GM23338 (cell line): ENCODE measurements at regions not wholly inside any gene's neighbourhood (a gene's known extent, or its start where the extent isn't known, plus 50 kb on each side); places are given as distances from the start of the nearest gene placed in this dataset.

Source experiments
- ATAC-seq: fragments of 200-7000 bp; cut with Tn5 transposase; 3 replicates; pipeline ENCODE4 v1.9.1; 2020
- DNase-seq: peaks from one replicate; pipeline ENCODE4 v3.0.0-alpha.2; 2015; ENCODE audit warnings: low spot score
- H2AFZ ChIP-seq: fragments of 200-600 bp; sonication (generic); 2 replicates; pipeline ENCODE4 v1.8.0; 2016; ENCODE audit warnings: antibody characterized with exemption, mild to moderate bottlenecking, moderate library complexity
- H3F3A ChIP-seq: fragments of 200-600 bp; sonication (generic); replicated peaks from 2 replicates; pipeline ENCODE4 v1.8.0; 2017; ENCODE audit warnings: antibody characterized with exemption, mixed run types, low read depth
- H3K27ac ChIP-seq: fragments of 200-600 bp; sonication (generic); 2 replicates; pipeline ENCODE4 v1.6.1; 2016; ENCODE audit warnings: low read depth
- H3K27me3 ChIP-seq: fragments of 200-600 bp; sonication (generic); 2 replicates; pipeline ENCODE4 v1.8.0; 2016; ENCODE audit warnings: mild to moderate bottlenecking, mixed run types, moderate library complexity; ENCODE audit not compliant: insufficient read depth
- H3K36me3 ChIP-seq: fragments of 200-600 bp; sonication (generic); 2 replicates; pipeline ENCODE4 v1.8.0; 2016; ENCODE audit warnings: mild to moderate bottlenecking; ENCODE audit not compliant: insufficient read depth
- H3K4me1 ChIP-seq: fragments of 200-600 bp; sonication (generic); 2 replicates; pipeline ENCODE4 v1.8.0; 2016; ENCODE audit warnings: mild to moderate bottlenecking, moderate library complexity; ENCODE audit not compliant: insufficient read depth
- H3K4me2 ChIP-seq: fragments of 200-600 bp; sonication (generic); 2 replicates; pipeline ENCODE4 v1.7.1; 2017; ENCODE audit warnings: mixed run types
- H3K4me3 ChIP-seq: fragments of 200-600 bp; sonication (generic); 2 replicates; pipeline ENCODE4 v1.6.1; 2016; ENCODE audit warnings: mixed run types
- H3K79me2 ChIP-seq: fragments of 200-600 bp; sonication (generic); replicated peaks from 2 replicates; pipeline ENCODE4 v1.8.0; 2017; ENCODE audit warnings: mild to moderate bottlenecking; ENCODE audit not compliant: insufficient read depth
- H3K9me2 ChIP-seq: fragments of 200-600 bp; sonication (generic); 2 replicates; pipeline ENCODE4 v1.8.0; 2017; ENCODE audit not compliant: insufficient read depth
- H4K20me1 ChIP-seq: fragments of 200-600 bp; sonication (generic); replicated peaks from 2 replicates; pipeline ENCODE4 v1.8.0; 2017; ENCODE audit warnings: mild to moderate bottlenecking; ENCODE audit not compliant: insufficient read depth
- H3K27ac Mint-ChIP-seq: 2 replicates; pipeline ENCODE4 v1.8.0; 2020; ENCODE audit warnings: inconsistent platforms, mild to moderate bottlenecking, moderate library complexity, mixed read lengths
- H3K27me3 Mint-ChIP-seq: 3 replicates; pipeline ENCODE4 v1.8.0; 2022; ENCODE audit warnings: low read depth, mild to moderate bottlenecking, moderate library complexity, mixed read lengths, inconsistent platforms; ENCODE audit not compliant: insufficient read depth, poor library complexity
- H3K36me3 Mint-ChIP-seq: 3 replicates; pipeline ENCODE4 v1.8.0; 2021; ENCODE audit warnings: low read depth, mild to moderate bottlenecking, inconsistent platforms, moderate library complexity, mixed read lengths
- H3K4me1 Mint-ChIP-seq: 3 replicates; pipeline ENCODE4 v1.8.0; 2020; ENCODE audit warnings: mild to moderate bottlenecking, inconsistent platforms, mixed read lengths
- H3K4me3 Mint-ChIP-seq: 3 replicates; pipeline ENCODE4 v1.8.0; 2021; ENCODE audit warnings: moderate library complexity, mild to moderate bottlenecking, inconsistent platforms, mixed read lengths
- H3K9me3 Mint-ChIP-seq: 3 replicates; pipeline ENCODE4 v1.8.0; 2020; ENCODE audit warnings: moderate library complexity, mild to moderate bottlenecking, inconsistent platforms, mixed read lengths
- CREB1 ChIP-seq: fragments of 250-450 bp; sonication (Bioruptor Pico); IDR thresholded peaks from 2 replicates; pipeline ENCODE4 v1.5.0; 2020; ENCODE audit warnings: low read depth, mild to moderate bottlenecking, moderate library complexity
- EZH2 ChIP-seq: fragments of 200-600 bp; sonication (generic); IDR thresholded peaks from one replicate; pipeline ENCODE4 v1.8.0; 2017; ENCODE audit warnings: antibody characterized with exemption, mild to moderate bottlenecking, low read depth; ENCODE audit not compliant: unreplicated experiment
- EZH2phosphoT487 ChIP-seq: fragments of 200-600 bp; sonication (generic); IDR thresholded peaks from one replicate; pipeline ENCODE4 v1.8.1; 2018; ENCODE audit warnings: antibody characterized with exemption; ENCODE audit not compliant: unreplicated experiment
- JUNB ChIP-seq: IDR thresholded peaks from one replicate; pipeline ENCODE4 v1.6.1; 2016; ENCODE audit warnings: antibody characterized with exemption; ENCODE audit not compliant: unreplicated experiment
- ZNF114 ChIP-seq: fragments of 250-450 bp; sonication (Bioruptor Pico); IDR thresholded peaks from 2 replicates; pipeline ENCODE4 v1.5.0; 2020; ENCODE audit warnings: mild to moderate bottlenecking, moderate library complexity
- TF ChIP-seq, protein P1 (sequence below), 2 experiments: fragments of 200-600 bp in 1 of 2; sonication (generic) in 1 of 2; conservative IDR thresholded peaks; 2 replicates each; pipeline versions ENCODE4 v1.5.1 to v1.6.1; 2016 to 2017; ENCODE audit warnings: antibody characterized with exemption in 2 of 2, low read depth in 2 of 2, mild to moderate bottlenecking in 2 of 2, moderate library complexity in 1 of 2
- TF ChIP-seq, protein P2 (sequence below): IDR thresholded peaks from 2 replicates; pipeline ENCODE4 v1.6.1; 2016; ENCODE audit warnings: antibody characterized with exemption
- TF ChIP-seq, protein P3 (sequence below): IDR thresholded peaks from one replicate; pipeline ENCODE4 v1.6.1; 2018; ENCODE audit warnings: antibody characterized with exemption; ENCODE audit not compliant: unreplicated experiment

GRCh38 chr15:96732704-96733103 is 402.2 kb downstream of the NR2F2 start:
- no peak overlapping the region for H3K4me3 ChIP-seq
- H3K79me2 ChIP-seq: no peaks in the 10 kb centered on the region; the same call in 1 of the 2 replicates
- no peak for TF ChIP-seq CREB1 (CRISPR knock-in tag)
- TF ChIP-seq, protein P1, sequence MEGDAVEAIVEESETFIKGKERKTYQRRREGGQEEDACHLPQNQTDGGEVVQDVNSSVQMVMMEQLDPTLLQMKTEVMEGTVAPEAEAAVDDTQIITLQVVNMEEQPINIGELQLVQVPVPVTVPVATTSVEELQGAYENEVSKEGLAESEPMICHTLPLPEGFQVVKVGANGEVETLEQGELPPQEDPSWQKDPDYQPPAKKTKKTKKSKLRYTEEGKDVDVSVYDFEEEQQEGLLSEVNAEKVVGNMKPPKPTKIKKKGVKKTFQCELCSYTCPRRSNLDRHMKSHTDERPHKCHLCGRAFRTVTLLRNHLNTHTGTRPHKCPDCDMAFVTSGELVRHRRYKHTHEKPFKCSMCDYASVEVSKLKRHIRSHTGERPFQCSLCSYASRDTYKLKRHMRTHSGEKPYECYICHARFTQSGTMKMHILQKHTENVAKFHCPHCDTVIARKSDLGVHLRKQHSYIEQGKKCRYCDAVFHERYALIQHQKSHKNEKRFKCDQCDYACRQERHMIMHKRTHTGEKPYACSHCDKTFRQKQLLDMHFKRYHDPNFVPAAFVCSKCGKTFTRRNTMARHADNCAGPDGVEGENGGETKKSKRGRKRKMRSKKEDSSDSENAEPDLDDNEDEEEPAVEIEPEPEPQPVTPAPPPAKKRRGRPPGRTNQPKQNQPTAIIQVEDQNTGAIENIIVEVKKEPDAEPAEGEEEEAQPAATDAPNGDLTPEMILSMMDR (conservative IDR thresholded peaks at IDR 0.05; ENCODE audit: low read depth in 2 of 2): no peak
- no peak for TF ChIP-seq ZNF114 (CRISPR knock-in tag)
- TF ChIP-seq, protein P2, sequence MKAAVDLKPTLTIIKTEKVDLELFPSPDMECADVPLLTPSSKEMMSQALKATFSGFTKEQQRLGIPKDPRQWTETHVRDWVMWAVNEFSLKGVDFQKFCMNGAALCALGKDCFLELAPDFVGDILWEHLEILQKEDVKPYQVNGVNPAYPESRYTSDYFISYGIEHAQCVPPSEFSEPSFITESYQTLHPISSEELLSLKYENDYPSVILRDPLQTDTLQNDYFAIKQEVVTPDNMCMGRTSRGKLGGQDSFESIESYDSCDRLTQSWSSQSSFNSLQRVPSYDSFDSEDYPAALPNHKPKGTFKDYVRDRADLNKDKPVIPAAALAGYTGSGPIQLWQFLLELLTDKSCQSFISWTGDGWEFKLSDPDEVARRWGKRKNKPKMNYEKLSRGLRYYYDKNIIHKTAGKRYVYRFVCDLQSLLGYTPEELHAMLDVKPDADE: no peak
- TF ChIP-seq EZH2phosphoT487: no peak
- no peaks in the 10 kb centered on the region for H3K36me3 ChIP-seq
- no peak overlapping the region for H2AFZ ChIP-seq
- no peaks in the 10 kb centered on the region for H4K20me1 ChIP-seq
- no peak overlapping the region for H3K27ac ChIP-seq
- H3K27me3 Mint-ChIP-seq: no peaks in the 10 kb centered on the region
- DNase-seq (no peak), ATAC-seq (no peak)
- H3K9me2 ChIP-seq: no peaks in the 10 kb centered on the region
- H3K4me3 Mint-ChIP-seq: no peak overlapping the region
- H3K9me3 Mint-ChIP-seq: no peaks in the 10 kb centered on the region
- H3K27me3 ChIP-seq: no peaks in the 10 kb centered on the region
- no peaks in the 10 kb centered on the region; the same call in 2 of the 3 replicates for H3K4me1 Mint-ChIP-seq
- H3K4me2 ChIP-seq: no peak overlapping the region
- no peak overlapping the region for H3K27ac Mint-ChIP-seq
- no peaks in the 10 kb centered on the region for H3F3A ChIP-seq
- no peaks in the 10 kb centered on the region; the same call in 1 of the 2 replicates for H3K4me1 ChIP-seq
- H3K36me3 Mint-ChIP-seq: no peaks in the 10 kb centered on the region

DNA sequence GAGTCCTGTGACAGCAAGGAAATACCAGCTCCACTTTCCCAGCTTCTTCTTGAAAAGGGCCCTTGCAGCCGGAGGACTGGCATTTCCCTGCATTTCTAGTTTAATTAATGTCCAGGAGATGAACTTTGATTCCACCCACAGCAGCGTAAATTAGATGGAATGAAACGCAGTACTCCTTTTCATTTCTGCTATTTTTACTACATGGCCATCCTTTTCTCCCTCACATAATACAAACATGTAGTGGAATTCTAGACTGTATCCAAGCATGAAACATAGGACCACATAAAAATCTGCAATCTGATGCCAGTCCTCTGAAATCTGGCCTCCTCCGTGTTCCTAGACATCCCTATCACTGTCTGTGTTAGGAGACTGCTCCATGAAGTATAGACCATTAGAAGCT is 403.2 kb downstream of the NR2F2 start:
- Mint-ChIP-seq H3K27me3 (no peaks in the 10 kb centered on the region), H3K27ac (no peak overlapping the region), H3K36me3 (no peaks in the 10 kb centered on the region), H3K4me1 (no peaks in the 10 kb centered on the region; the same call in 2 of the 3 replicates), H3K9me3 (no peaks in the 10 kb centered on the region), H3K4me3 (no peak overlapping the region)
- H3K27ac ChIP-seq: no peak overlapping the region
- no peaks in the 10 kb centered on the region; the same call in 1 of the 2 replicates for H3K4me1 ChIP-seq
- DNase-seq: no peak
- no peak overlapping the region for H2AFZ ChIP-seq
- H3K36me3 ChIP-seq: no peaks in the 10 kb centered on the region
- no peaks in the 10 kb centered on the region for H3K27me3 ChIP-seq
- no peaks in the 10 kb centered on the region for H3F3A ChIP-seq
- no peak overlapping the region for H3K4me3 ChIP-seq
- no peak for TF ChIP-seq ZNF114 (CRISPR knock-in tag)
- TF ChIP-seq JUNB: no peak
- no peak for TF ChIP-seq EZH2phosphoT487
- TF ChIP-seq EZH2: no peak
- TF ChIP-seq, protein P3, sequence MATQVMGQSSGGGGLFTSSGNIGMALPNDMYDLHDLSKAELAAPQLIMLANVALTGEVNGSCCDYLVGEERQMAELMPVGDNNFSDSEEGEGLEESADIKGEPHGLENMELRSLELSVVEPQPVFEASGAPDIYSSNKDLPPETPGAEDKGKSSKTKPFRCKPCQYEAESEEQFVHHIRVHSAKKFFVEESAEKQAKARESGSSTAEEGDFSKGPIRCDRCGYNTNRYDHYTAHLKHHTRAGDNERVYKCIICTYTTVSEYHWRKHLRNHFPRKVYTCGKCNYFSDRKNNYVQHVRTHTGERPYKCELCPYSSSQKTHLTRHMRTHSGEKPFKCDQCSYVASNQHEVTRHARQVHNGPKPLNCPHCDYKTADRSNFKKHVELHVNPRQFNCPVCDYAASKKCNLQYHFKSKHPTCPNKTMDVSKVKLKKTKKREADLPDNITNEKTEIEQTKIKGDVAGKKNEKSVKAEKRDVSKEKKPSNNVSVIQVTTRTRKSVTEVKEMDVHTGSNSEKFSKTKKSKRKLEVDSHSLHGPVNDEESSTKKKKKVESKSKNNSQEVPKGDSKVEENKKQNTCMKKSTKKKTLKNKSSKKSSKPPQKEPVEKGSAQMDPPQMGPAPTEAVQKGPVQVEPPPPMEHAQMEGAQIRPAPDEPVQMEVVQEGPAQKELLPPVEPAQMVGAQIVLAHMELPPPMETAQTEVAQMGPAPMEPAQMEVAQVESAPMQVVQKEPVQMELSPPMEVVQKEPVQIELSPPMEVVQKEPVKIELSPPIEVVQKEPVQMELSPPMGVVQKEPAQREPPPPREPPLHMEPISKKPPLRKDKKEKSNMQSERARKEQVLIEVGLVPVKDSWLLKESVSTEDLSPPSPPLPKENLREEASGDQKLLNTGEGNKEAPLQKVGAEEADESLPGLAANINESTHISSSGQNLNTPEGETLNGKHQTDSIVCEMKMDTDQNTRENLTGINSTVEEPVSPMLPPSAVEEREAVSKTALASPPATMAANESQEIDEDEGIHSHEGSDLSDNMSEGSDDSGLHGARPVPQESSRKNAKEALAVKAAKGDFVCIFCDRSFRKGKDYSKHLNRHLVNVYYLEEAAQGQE: no peak
- no peak for TF ChIP-seq CREB1 (CRISPR knock-in tag)
- no peak overlapping the region for H3K4me2 ChIP-seq
- no peaks in the 10 kb centered on the region for H4K20me1 ChIP-seq
- H3K9me2 ChIP-seq: no peaks in the 10 kb centered on the region
- no peaks in the 10 kb centered on the region; the same call in 1 of the 2 replicates for H3K79me2 ChIP-seq
- no peak for ATAC-seq
